ENCODE measurements at regions not wholly inside any gene's neighbourhood (a gene's known extent, or its start where the extent isn't known, plus 50 kb on each side); places are given as distances from the start of the nearest gene placed in this dataset.
"Not testable (repeated sequence)": the region's sequence is repeated elsewhere in the genome, so short reads cannot be mapped to it uniquely, and the experiment has no call there.

DNA sequence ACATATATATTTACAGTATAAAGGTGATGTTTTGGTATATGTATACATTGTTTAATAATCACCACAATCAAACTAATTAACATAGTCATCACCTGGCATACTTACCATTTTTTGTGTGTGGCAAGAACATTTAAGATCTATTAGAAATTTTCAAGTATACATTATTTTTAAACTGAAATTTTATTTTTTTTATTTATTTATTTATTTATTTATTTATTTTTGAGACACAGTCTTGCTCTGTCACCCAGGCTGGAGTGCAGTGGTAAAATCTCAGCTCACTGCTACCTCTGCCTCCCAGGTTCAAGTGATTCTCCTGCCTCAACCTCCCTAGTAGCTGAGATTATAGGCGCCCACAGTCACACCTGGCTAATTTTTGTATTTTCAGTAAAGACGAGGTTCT is 210.5 kb downstream of the ICOS start:
- DNase-seq, result not testable (repeated sequence)

DNA sequence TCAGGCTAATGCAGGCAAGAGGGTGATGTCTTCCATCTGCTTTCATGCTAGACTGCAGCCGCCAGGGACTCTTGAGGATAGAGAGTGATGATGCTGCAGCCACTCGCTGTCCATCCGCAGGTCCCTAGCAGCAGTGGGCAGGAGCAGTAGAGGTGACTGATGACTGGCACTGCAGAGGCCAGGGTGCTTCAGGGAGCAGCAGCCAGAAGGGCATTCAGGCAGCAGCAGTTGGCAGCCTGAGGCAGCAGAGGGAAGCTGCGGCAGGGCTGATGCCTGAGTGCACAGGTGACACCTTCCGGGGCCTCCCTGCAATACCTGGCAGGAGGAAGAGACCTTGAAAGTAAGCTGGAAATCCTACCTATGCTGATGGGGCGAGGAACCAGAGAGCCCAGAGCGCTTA is 214.2 kb downstream of the ICOS start:
- DNase-seq, result no peak

DNA sequence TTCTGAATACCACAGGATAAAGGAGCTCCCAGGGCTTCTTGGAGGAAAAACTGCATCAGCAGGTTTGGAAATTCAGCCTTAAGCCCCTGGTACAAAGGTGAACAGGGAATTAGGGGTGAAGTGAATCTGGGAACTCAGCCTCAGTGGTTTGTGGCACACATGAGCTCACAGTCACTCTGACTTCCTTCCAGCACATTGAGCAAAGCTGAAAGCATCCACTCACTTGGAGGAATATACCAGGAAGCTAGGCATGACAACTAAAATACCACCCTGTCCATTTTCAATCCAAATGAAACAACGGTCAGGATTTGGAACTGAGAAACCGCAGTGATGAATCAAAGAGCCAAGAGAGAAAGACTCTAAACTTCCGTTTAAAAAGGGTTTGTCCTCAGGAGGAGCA is 216.1 kb downstream of the ICOS start:
- no peak for DNase-seq

DNA sequence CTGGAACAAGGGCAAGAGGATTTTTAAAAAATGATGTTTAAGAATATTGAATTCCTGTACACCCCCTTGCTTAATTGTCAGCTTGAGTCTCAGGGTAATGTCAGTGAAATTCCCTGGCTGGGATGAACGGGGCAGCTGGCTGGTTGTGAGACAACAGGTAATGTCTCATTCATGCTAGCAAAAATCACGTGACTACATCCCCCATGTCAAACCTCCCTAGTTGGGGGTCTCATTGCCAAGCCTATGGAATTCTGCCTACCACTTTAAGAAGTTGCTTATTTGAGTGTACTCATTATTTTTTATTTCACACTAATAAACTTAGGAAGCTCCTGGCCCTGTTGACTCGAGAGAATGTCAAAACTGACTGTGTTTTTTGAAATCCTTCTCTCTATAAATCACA is 218.3 kb downstream of the ICOS start:
- DNase-seq, result no peak

DNA sequence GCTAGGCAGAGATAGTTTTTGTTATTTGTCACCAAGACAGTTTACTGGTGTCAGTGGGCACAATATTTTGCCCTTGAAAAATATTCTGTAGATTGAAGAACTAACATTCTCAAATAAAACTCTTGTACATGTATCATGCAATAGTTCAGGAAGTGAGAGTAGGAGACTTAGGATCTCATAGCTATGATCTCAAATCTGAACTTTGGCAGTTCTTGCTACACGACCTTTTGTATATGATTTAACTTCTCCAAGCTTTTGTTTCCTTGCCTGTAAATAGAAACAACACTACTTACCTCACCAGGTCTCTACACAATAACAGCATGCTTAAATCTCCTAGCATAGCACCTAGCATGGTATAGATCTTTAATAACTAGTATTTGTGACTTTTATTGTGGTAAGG is 219.9 kb downstream of the ICOS start:
- DNase-seq, result no peak

DNA sequence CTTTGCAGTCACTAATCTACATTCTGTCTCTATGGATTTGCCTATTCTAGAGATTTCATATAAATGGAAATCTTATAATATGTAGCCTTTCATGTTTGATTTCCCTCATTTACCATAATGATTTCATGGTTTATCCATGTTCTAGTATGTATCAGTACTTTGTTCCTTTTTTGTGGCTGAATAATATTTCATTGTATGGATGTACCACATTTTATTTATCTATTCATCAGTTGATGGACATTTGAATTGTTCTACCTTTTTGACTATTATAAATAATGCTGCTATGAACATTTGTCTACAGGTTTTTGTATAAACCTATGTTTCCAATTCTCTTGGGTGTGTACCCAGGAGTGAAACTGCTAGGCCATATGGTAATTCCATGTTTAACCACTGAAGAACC is 221.1 kb downstream of the ICOS start:
- no peak for DNase-seq

DNA sequence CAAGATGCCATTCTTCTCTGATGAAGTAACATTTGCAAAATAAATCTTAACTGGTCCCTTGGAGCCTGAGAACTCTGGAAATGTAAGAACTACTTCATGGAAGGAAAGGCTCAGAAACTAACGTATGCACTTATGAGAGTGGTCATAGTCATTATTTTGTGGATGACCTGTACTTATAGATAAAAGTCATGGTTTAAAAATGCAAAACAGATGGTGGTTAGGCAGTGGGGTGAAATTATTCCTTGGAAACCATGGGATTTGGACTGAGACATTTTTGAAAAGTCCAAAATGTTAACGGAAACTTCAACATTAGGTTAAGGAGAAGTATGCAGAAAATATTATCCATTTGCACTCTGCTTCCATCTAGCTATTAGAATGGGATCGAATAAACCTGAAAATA is 223.0 kb downstream of the ICOS start:
- DNase-seq, result no peak

DNA sequence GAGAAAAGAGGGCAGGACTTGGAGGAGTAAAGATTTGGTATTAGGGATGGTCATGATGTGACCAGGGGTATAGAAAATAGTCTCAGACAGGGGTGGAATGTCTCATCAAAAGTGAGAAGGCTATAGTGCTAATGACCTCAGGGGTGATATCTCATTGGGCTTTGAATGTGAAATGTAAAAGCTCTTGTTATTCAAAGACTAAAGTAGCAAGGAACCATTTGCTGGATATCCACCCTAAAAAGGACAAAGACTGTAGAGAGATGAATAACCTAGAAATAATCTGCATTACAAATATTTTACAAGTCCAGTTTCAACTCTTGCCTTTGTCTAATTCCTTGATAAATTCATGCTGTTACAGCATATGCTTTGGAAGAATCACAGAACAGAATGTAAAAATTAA is 224.4 kb downstream of the ICOS start:
- DNase-seq, result no peak

DNA sequence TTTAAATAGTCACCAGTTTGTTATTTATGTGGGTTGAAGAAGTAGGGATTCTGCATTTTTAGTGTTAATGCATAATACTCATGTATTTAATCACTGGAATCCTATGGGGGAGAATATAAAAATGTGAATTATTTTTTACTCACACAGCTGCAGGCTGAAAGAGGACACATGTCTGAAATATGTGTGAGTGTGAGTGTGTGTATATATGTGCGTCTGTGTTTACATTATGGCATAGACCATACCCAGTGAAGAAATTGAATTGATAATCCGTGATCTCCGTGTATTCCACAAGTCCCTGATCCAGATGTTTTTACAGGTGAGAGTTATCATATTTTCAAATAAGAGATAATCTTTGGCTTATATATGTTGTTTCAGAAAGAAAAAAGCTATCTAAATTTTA is 225.3 kb downstream of the ICOS start:
- DNase-seq, result no peak

DNA sequence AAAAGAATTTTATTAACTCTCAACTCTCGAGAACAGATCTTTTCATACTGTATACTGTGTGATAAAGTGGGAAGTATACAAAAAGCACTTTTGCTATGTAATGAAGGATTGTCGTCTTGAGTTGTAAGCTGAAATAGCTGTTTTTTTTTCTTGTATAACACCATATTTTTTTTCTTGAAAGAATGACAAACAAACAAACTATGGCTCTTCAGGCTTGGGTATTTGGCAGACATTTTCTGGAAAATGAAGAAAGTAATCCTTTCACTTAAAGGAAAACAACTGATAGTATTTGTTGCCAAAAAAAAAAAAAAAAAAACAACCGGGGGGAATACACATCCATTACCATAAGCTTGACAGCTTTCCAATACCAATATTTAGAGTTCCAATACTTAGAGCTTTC is 230.4 kb downstream of the ICOS start:
- no peak for DNase-seq

DNA sequence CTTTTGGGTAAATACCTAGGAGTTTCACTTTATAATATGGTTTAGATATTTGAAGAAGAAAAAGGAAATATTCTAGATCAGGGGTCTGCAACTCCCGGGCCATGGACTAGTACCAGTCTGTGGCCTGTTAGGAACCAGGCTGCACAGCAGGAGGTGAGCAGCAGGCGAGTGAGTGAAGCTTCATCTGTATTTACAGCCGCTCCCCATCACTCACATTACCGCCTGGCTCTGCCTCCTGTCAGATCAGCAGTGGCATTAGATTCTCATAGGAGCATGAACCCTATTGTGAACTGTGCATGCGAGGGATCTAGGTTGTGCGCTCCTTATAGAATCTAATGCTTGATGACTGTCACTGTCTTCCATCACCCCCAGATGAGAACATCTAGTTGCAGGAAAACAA is 231.1 kb downstream of the ICOS start:
- DNase-seq, result not testable (repeated sequence)

DNA sequence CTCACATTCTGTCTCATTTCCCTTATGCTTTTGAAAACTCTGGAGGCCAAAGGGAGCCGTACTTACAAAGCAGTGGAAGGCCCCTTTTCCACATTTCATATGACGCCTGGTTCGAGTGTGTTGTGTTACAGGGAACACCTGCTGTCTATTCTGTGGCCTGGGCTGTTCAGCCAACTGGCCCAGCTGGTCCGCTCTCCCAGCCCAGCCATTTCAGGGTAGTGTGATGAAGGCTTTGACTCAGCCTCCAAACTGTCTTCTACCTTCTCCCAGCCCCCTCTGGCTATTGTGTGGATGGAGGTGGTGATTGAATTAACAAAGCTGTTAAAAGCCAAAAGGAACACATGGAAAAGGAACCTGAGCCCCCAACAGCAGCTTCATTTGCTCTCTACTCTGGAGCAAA is 233.8 kb downstream of the ICOS start:
- DNase-seq, result no peak

DNA sequence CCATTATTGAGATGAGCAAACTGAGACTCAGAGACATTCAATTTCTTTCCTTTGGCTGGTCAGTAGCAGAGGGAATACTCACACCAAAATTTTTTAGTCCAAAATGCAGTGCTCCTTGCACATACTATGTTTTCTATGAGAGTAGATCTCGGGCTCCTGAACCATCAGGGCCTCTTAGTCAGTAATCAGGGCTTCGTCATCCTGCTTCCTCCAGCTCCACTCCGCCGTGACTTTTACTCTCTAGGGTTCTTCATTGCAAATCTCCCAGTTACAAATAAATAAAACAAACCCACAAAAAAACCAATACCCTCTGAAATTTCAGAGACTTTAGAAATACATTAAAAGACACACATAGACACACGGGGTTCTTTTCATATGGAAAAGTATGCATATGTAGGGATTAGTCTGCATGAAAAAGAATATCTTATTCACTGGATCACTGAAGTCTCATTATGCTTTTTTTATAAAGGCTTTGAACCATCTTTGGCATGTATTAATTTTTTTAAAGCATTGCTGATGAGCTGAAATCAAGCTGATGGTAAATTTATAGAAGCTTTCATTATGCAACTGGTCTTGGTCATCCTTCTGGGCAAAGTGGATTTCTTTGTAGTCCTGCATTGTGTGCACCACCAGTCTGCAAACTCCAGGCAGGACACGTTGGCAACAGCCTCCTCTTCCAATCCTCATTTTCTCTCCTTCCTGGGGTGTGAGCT is 235.0 kb downstream of the ICOS start:
- DNase-seq, result no peak

DNA sequence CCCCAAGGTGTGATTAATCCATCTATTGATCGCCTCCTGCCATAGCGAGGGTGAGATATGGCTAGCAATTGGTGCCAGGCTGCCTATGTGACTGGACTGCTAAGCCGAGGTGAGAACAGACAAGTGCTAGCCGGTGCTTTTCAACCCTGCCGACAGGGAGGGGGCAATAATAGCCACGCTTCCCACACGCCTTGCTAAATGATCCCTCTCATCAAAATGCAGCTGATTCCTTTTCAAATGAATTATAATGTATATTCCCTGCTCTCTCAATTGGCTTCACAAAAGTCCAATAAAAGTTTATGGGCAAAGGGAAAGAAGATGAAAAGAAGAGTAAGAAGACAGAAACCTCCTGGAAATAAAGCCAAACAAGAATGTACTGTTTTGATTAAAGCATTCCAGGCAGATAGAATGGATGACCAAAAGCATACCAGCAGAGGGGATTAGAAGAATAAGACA is 235.6 kb downstream of the ICOS start:
- DNase-seq, result no peak

DNA sequence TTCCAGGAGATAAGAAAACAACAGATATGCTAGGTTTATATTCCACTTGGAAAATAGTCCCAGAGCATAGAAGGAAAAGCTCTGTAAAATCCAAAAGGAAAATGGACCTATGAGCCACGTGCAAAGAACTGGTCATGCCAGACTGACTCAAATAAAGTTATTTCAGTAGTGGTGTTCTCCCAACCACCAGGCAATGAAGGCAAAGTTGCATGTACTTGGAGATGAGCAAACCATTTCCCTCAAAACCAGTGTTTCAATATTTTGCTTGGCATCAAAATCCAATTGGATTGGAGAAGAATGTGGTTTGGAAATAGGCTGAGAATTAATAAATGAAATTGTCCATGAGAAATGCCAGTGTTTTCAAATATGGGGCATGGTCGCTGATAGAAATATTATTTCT is 237.5 kb downstream of the ICOS start:
- no peak for DNase-seq

DNA sequence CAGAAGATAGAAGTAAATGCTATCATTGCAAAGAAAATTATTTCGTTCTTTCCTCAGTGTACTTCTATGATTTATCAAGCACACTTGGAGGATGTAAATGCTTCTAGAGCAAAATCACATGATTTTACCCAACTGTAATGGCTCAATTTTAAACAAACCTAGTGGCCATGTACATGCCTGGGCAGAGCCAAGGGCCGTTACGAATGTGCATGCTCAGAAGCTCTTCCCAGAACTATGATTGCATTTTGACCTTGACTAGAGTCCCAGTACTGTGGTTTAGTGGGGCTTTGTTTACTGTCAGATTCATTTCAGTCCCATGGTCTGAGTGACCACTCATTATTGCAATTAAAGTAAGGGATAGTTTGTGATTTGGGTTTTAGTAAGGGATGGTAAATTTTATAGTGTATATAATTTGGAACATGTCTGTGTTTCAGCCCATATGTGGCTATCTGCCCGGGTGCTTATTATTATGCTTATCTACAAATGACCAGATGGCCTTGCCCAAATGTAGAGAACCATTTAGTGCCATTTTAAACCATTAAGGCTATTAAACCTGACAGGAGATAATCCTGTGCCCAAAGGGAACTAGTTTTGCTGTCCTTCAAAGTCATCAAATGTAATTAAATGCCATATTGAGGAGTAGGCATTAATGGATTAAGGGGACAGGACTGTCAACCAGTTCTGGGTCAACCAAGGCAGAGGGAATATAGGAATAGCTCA is 239.1 kb downstream of the ICOS start:
- no peak for DNase-seq

DNA sequence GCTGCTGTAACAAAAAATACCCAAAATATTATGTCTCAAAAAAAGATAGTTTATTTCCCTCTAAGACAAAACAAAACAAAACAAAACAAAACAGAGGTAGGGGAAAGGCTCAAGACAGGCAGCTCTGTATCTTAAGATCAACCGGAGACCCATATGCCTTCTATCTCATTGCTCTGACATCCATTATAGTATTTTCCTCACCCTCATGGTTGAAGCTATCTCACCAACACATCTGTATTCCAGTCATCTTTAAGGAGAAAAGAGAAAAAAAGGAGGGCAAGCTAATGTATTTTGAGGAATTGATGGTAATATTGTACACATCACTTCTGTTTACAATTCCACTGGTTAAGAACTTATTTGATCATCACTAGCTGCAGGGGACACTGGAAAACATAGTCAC is 239.7 kb downstream of the ICOS start:
- DNase-seq, result no peak

DNA sequence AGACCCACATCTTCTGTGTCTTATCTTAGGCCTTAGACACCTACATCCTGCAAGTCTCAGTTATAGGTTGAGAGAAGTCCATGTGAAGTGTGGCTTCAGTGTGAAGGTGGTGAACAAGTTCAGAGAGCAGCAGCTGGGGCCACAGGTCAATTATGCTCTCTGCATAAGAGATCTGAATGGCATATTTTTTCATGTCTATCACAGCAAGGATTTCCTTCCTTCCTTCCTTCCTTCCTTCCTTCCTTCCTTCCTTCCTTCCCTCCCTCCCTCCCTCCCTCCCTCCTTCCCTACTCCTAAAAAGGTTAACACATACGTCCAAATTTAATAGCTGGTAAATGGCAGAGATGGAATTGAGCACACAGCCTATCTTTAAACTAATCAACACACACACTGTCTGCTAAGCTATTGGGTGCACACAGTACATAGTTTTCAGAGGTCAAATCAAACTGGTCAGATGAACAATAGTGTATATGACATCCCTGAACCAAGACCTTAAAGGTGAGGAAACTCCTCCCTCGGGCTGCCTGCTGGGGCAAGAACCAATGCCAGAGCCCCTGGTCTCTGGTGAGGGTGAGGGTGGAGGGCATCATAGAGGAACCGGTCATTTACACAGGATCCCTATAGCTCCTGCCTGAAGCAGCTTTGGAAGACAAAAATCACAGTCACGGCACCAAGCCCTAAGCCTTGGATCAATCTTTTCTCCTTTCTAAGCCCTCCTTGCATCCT is 240.9 kb downstream of the ICOS start:
- DNase-seq, result no peak

DNA sequence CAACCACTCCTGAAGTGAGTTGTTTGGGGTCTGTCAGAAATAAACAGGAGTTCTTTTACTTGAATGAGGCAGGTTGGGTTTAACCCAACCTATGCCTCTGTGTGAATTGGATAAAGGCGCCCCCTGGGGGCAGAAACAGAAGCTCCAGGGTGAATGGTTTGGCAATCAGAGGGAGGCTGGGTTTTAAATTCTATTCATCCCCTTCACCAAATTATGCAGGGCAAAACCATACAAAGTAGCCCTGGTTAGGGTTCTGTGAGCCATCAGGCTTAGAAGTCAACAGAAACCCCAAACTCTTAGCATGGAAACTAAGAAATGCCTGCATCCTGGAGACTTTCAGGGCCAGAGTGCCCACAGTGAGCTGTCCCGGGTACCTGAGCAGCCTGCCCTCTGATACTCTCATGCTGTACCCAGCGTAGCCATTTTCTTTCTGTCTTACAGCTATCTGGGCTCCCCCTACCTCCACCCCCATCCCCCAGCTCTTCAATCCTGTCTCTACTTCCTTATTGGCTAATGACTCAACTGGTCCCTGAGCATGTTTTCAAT is 241.5 kb downstream of the ICOS start:
- DNase-seq, result no peak

DNA sequence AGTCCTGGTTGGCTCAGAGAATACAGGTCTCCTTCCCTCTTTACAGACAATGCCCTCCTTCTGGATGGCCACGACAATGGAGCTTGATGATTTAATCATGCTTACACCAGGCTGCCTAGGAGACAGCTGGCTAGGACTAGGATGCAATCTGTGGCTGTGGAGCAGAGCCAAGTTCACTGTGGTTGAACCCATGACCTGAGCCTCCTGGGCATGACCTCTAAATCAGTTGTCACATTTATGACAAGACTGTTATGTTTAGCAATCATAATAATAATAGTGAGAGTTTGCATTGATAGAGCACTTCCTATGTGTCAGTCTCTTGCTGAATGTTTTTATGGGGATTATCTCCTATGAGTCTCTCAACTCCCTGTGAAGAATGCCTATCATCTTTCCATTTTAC is 244.1 kb downstream of the ICOS start:
- DNase-seq, result no peak

DNA sequence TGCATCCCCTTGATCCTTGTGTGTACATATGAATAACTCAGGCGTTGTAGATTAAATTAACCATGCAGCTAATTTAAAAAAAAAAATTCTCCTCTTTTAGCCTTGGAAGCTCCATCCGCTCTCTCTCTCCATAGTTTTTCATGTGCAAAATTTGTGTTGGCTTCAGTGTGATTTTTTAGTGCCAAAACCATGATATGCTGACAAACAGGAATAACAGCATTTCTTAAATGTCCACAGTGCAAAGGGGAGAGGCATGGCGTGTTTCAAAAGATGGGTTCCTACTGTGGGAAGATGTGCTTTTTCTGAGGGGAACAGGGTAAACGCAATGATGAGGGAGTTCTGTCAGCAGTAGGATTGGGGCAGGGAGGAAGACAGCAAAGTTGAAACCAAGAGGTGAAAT is 247.0 kb downstream of the ICOS start:
- no peak for DNase-seq

DNA sequence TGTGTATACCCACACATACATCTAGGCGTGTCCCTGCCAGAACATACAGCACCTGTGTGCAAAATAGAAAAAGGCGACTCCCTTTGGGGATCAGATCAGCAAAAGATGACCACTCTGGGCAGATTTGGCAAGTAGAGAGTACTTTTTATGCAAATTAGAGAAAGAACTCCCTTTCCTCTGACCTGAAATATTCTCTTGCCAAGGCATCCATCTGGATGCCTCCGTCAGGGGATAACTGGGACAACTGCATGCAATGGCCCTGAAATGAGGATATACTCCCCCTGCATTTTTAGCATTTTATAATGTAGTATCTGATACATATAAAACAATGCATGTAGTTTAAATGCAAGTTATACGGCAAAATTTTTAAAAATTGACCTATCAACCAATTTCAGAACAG is 247.7 kb downstream of the ICOS start:
- no peak for DNase-seq

DNA sequence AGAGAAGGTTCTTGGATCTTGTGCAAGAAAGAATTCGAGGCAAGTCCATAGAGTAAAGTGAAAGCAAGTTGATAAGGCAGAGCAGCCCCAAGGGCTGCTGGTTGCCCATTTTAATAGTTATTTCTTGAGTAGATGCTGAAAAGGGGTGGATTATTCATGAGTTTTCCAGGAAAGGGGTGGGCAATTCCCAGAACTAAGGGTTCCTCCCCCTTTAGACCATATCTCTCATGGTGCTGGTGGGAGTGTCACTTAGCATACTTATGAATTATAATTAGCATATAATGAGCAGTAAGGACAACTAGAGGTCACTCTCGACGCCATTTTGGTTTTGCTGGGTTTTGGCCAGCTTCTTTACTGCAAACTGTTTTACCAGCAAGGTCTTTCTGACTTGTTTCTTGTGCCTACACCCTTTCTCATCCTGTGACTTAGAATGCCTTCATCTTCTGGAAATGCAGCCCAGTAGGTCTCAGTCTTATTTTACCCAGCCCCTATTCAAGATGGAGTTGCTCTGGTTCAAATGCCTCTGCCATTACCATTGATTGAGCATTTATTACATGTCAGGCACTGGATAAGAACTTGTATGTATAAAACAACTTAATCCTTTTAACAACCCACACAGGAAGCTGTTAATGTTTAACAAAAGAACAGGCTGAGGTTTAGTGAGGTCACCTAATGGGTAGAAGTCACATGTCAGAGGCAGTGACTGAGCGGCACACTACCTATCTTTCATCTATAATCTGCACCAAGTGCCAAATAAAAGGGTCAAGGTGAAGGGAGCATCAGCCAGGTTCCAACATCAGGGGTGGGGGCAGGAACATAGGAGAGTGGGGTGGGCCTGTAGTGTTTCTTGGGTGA is 250.9 kb downstream of the ICOS start:
- no peak for DNase-seq

Measured in NCI-H2107 (cell line).